SK-N-MC (cell line): ENCODE measurements at regions not wholly inside any gene's neighbourhood (a gene's known extent, or its start where the extent isn't known, plus 50 kb on each side); places are given as distances from the start of the nearest gene placed in this dataset.

Experiments
- EZH2 ChIP-seq: fragments of 200-600 bp; sonication (generic); IDR thresholded peaks from one replicate; pipeline ENCODE4 v1.6.1; 2017; ENCODE audit warnings: antibody characterized with exemption
- FOXP2 ChIP-seq: optimal IDR thresholded peaks from 2 replicates; pipeline ENCODE3; 2011; ENCODE audit warnings: mild to moderate bottlenecking, moderate library complexity; ENCODE audit not compliant: insufficient read depth; ENCODE audit errors: extremely low read length, control extremely low read depth
- POLR2AphosphoS5 ChIP-seq: IDR thresholded peaks from 2 replicates; pipeline ENCODE4 v1.6.1; 2012; ENCODE audit warnings: mild to moderate bottlenecking, low read depth, low read length, borderline replicate concordance

- TF ChIP-seq POLR2AphosphoS5 (no peak), EZH2 (no peak), FOXP2 (no peak)
Measured at GRCh38 chr10:59589796-59590195, 119.9 kb downstream of the SLC16A9 start.
